K562 (cell line): ENCODE measurements at regions not wholly inside any gene's neighbourhood (a gene's known extent, or its start where the extent isn't known, plus 50 kb on each side); places are given as distances from the start of the nearest gene placed in this dataset.

Experiments
- ATAC-seq: fragments of 200-7000 bp; cut with Tn5 transposase; 3 replicates; pipeline ENCODE4 v1.9.1; 2020; ENCODE audit warnings: moderate library complexity
- BruUV-seq: library from RNA; stranded (reverse); fragments of 400-500 nt; replicated peaks from 2 replicates; lab custom pipeline; 2021; lab: Mats Ljungman, UMichigan
- CTCF ChIA-PET: fragments of 300-600 bp; formaldehyde crosslinking; extraction: SDS; loops from one replicate; lab custom pipeline; 2021; ENCODE audit warnings: low intra/inter-chr PET ratio; lab: Yijun Ruan, JAX
- POLR2A ChIA-PET: fragments of 300-600, 350-650 bp; sonication (Branson Sonifier 250); formaldehyde crosslinking; extraction: SDS; loops from one replicate; lab custom pipeline; 2021; ENCODE audit warnings: antibody characterized with exemption, inconsistent platforms; lab: Yijun Ruan, JAX
- DNase-seq, 4 experiments: peaks; one replicate each; pipeline versions ENCODE4 v3.0.0 to v3.0.0-alpha.2; 2011 to 2018; ENCODE audit warnings: low spot score in 3 of 4, mixed read lengths in 3 of 4; ENCODE audit errors: extremely low read depth in 1 of 4
- FAIRE-seq: peaks from 2 replicates; lab custom pipeline; 2011; peaks lifted over from hg19 to GRCh38; lab: Jason Lieb, UNC
- H2AFZ ChIP-seq: 2 replicates; pipeline ENCODE4 v1.6.0; 2011; ENCODE audit warnings: low read depth, low read length, control low read depth, inconsistent platforms
- H3K27ac ChIP-seq: fragments of 200-600 bp; 3 replicates; pipeline ENCODE4 v1.8.0; 2011; ENCODE audit warnings: low read depth, mild to moderate bottlenecking, control low read depth, inconsistent platforms, low read length, moderate library complexity, mixed read lengths; ENCODE audit errors: extremely low read depth
- H3K27me3 ChIP-seq, 2 experiments: fragments of 300-600 bp in 1 of 2; 2 replicates in 1 of 2; 3 replicates in 1 of 2; pipeline versions ENCODE4 v1.6.0 to v1.8.0; 2011; ENCODE audit warnings: inconsistent platforms in 2 of 2, low read length in 2 of 2, mild to moderate bottlenecking in 1 of 2, mixed read lengths in 1 of 2, moderate library complexity in 1 of 2; ENCODE audit not compliant: control insufficient read depth in 2 of 2, insufficient read depth in 2 of 2
- H3K36me3 ChIP-seq: fragments of 300-600 bp; 3 replicates; pipeline ENCODE4 v1.8.0; 2011; ENCODE audit warnings: mild to moderate bottlenecking, low read length, inconsistent platforms; ENCODE audit not compliant: control insufficient read depth, insufficient read depth
- H3K4me1 ChIP-seq, 2 experiments: fragments of 200-600 bp in 1 of 2; replicated peaks in 1 of 2; 2 replicates in 1 of 2; 3 replicates in 1 of 2; pipeline versions ENCODE4 v1.5.1 to v1.8.0; 2011; ENCODE audit warnings: inconsistent platforms in 2 of 2, low read length in 2 of 2, mild to moderate bottlenecking in 1 of 2, mixed read lengths in 1 of 2, moderate library complexity in 1 of 2; ENCODE audit not compliant: control insufficient read depth in 2 of 2, insufficient read depth in 2 of 2
- H3K4me2 ChIP-seq: 2 replicates; pipeline ENCODE4 v1.6.1; 2011; ENCODE audit warnings: low read length, control low read depth, inconsistent platforms, mixed read lengths; ENCODE audit not compliant: insufficient read depth
- H3K4me3 ChIP-seq: fragments of 200-600 bp; sonication (generic), shearing (Covaris generic); 2 replicates; pipeline ENCODE4 v1.5.1; 2016; ENCODE audit warnings: control low read depth, inconsistent platforms
- H3K79me2 ChIP-seq: fragments of 200-600 bp; 3 replicates; pipeline ENCODE4 v1.8.0; 2011; ENCODE audit warnings: low read length, inconsistent platforms; ENCODE audit not compliant: control insufficient read depth, insufficient read depth
- H3K9ac ChIP-seq, 2 experiments: 2 replicates each; pipeline versions ENCODE4 v1.6.0 to v1.6.1; 2011; ENCODE audit warnings: low read depth in 2 of 2, low read length in 2 of 2, control low read depth in 1 of 2, inconsistent platforms in 1 of 2, mild to moderate bottlenecking in 1 of 2, mixed read lengths in 1 of 2; ENCODE audit not compliant: insufficient read depth in 1 of 2
- H3K9me1 ChIP-seq: one replicate; pipeline ENCODE4 v1.6.0; 2011; ENCODE audit warnings: inconsistent platforms, mild to moderate bottlenecking, low read length, moderate library complexity; ENCODE audit not compliant: control insufficient read depth, insufficient read depth
- H3K9me3 ChIP-seq: replicated peaks from 2 replicates; pipeline ENCODE4 v1.5.1; 2011; ENCODE audit warnings: low read depth, low read length, inconsistent platforms; ENCODE audit not compliant: control insufficient read depth, insufficient read depth
- H4K20me1 ChIP-seq: replicated peaks from 2 replicates; pipeline ENCODE4 v1.6.1; 2011; ENCODE audit warnings: low read length, inconsistent platforms, mixed read lengths; ENCODE audit not compliant: control insufficient read depth, insufficient read depth
- AFF1 ChIP-seq, 2 experiments: fragments of 450-650 bp; IDR thresholded peaks; 2 replicates each; pipeline ENCODE4 v1.6.1; 2018; ENCODE audit warnings: mild to moderate bottlenecking in 2 of 2, low read depth in 1 of 2; ENCODE audit not compliant: partially characterized antibody in 2 of 2
- ATF3 ChIP-seq, 2 experiments: fragments of 450-650 bp in 1 of 2; sonication (generic) in 1 of 2; formaldehyde crosslinking in 1 of 2; IDR thresholded peaks in 1 of 2; conservative IDR thresholded peaks in 1 of 2; 2 replicates each; pipeline versions ENCODE4 v1.6.1 to v1.8.1; 2016 to 2023; ENCODE audit warnings: mild to moderate bottlenecking in 2 of 2, moderate library complexity in 2 of 2, inconsistent platforms in 1 of 2, missing genetic modification reagents in 1 of 2
- EGR1 ChIP-seq: fragments of 450-650 bp; conservative IDR thresholded peaks from 2 replicates; pipeline ENCODE4 v1.6.1; 2017; ENCODE audit warnings: mild to moderate bottlenecking
- FOXM1 ChIP-seq, 2 experiments: fragments of 450-650 bp in 1 of 2; sonication (generic) in 1 of 2; formaldehyde crosslinking in 1 of 2; IDR thresholded peaks; 2 replicates each; pipeline versions ENCODE4 v1.6.1 to v1.9.0; 2017 to 2022; ENCODE audit warnings: low read depth in 2 of 2, mild to moderate bottlenecking in 2 of 2, missing genetic modification reagents in 1 of 2, moderate library complexity in 1 of 2
- GABPA ChIP-seq: fragments of 200-800 bp; sonication (Bioruptor generic); conservative IDR thresholded peaks from 2 replicates; pipeline ENCODE4 v1.6.1; 2016; ENCODE audit warnings: low read depth, missing genetic modification characterization, missing compliant biosample characterization
- GTF3C2 ChIP-seq: IDR thresholded peaks from 3 replicates; pipeline ENCODE4 v1.6.1; 2011; ENCODE audit warnings: borderline replicate concordance, mild to moderate bottlenecking, moderate library complexity; ENCODE audit not compliant: insufficient read length; ENCODE audit errors: extremely low read depth
- KAT8 ChIP-seq: fragments of 450-650 bp; IDR thresholded peaks from 2 replicates; pipeline ENCODE4 v1.6.1; 2016; ENCODE audit warnings: low read depth, mild to moderate bottlenecking
- SMC3 ChIP-seq: conservative IDR thresholded peaks from 2 replicates; pipeline ENCODE4 v1.6.1; 2011; ENCODE audit warnings: low read depth, low read length, improper control_type of control experiment; ENCODE audit not compliant: insufficient read depth
- SRSF3 ChIP-seq: fragments of 200-400 bp; formaldehyde crosslinking; IDR thresholded peaks from 2 replicates; pipeline ENCODE4 v1.6.1; 2016; ENCODE audit warnings: mild to moderate bottlenecking, low read length, moderate library complexity; ENCODE audit not compliant: insufficient read depth
- TRIM28 ChIP-seq: fragments of 450-650 bp; IDR thresholded peaks from 2 replicates; pipeline ENCODE4 v1.6.1; 2017
- TSC22D4 ChIP-seq: fragments of 450-650 bp; IDR thresholded peaks from 2 replicates; pipeline ENCODE4 v1.6.1; 2016; ENCODE audit warnings: missing genetic modification characterization, missing biosample characterization, control low read depth
- ZBTB17 ChIP-seq: fragments of 450-650 bp; formaldehyde crosslinking; IDR thresholded peaks from 2 replicates; pipeline ENCODE4 v1.4.0; 2020; ENCODE audit warnings: mild to moderate bottlenecking
- ZNF121 ChIP-seq: sonication (generic); formaldehyde crosslinking; conservative IDR thresholded peaks from 2 replicates; pipeline ENCODE4 v1.8.0; 2022; ENCODE audit warnings: missing genetic modification reagents
- ZNF274 ChIP-seq: IDR thresholded peaks from 2 replicates; pipeline ENCODE4 v1.6.1; 2011; ENCODE audit warnings: low read depth, mild to moderate bottlenecking, low read length, moderate library complexity, borderline replicate concordance
- ZNF583 ChIP-seq: fragments of 250-450 bp; sonication (Bioruptor Pico); IDR thresholded peaks from 2 replicates; pipeline ENCODE4 v1.4.0; 2020
- in situ Hi-C: fragments of 300-500 bp; cut with MboI; formaldehyde crosslinking; loops from 4 replicates; pipeline ENCODE4 v1.15.0; 2018; ENCODE audit warnings: inconsistent platforms, mixed read lengths
- intact Hi-C: fragments of 100-400 bp; cut with micrococcal nuclease; formaldehyde crosslinking; loops from 2 replicates; pipeline ENCODE4 v1.14.2; 2022

GRCh38 chr11:23058656-23059055 lies 198.4 kb upstream of the CCDC179 start:
- Histone ChIP-seq H3K79me2 (no peaks in the 10 kb centered on the region), H3K36me3 (no peaks in the 10 kb centered on the region), H3K9ac (no peak overlapping the region), H3K27me3 (no peaks in the 10 kb centered on the region), H3K9me1 (no peaks in the 10 kb centered on the region), H3K4me2 (no peak overlapping the region), H4K20me1 (no peaks in the 10 kb centered on the region), H3K27ac (no peak overlapping the region), H2AFZ (no peak overlapping the region), H3K4me1 (no peaks in the 10 kb centered on the region), H3K9me3 (no peaks in the 10 kb centered on the region), H3K4me3 (no peak overlapping the region)
- CTCF ChIA-PET = no interaction called here
- no peak for ATAC-seq
- in situ Hi-C loops = no loop called here
- POLR2A ChIA-PET = no interaction called here
- BruUV-seq = no TSS peak
- no peak for FAIRE-seq
- intact Hi-C loops = no loop called here
- DNase-seq = no peak
- TF ChIP-seq AFF1 (IDR thresholded peaks at IDR 0.05; ENCODE audit: low read depth in 1 of 2, partially characterized antibody in 2 of 2) = no peak
- TF ChIP-seq EGR1 = no peak
- no peak for TF ChIP-seq ZNF274
- TF ChIP-seq GABPA (tag) = no peak
- no peak for TF ChIP-seq ZNF121
- no peak for TF ChIP-seq ZBTB17 (CRISPR knock-in tag)
- TF ChIP-seq GTF3C2 = no peak
- TF ChIP-seq SRSF3 = no peak
- no peak for TF ChIP-seq TSC22D4
- TF ChIP-seq ATF3 (IDR thresholded peaks at IDR 0.05) = no peak
- TF ChIP-seq ATF3 (CRISPR knock-in tag; conservative IDR thresholded peaks at IDR 0.05) = no peak
- TF ChIP-seq KAT8 = no peak
- no peak for TF ChIP-seq FOXM1 (IDR thresholded peaks at IDR 0.05; ENCODE audit: low read depth)
- no peak for TF ChIP-seq FOXM1 (CRISPR knock-in tag; IDR thresholded peaks at IDR 0.05; ENCODE audit: low read depth)
- no peak for TF ChIP-seq SMC3
- TF ChIP-seq TRIM28 = no peak
- TF ChIP-seq ZNF583 (CRISPR knock-in tag) = no peak
